Endodermal cell (in vitro differentiated cells): ENCODE measurements at regions not wholly inside any gene's neighbourhood (a gene's known extent, or its start where the extent isn't known, plus 50 kb on each side); places are given as distances from the start of the nearest gene placed in this dataset.
A peak's percentile ranks its signal among the peaks of the same experiment; 100 is the strongest.

Source experiments
- DNase-seq: peaks from one replicate; pipeline ENCODE4 v3.0.0-alpha.2; 2017
- H3K27ac ChIP-seq: 2 replicates; pipeline ENCODE4 v1.5.1; 2013; ENCODE audit warnings: mild to moderate bottlenecking, low read depth, low read length, moderate library complexity
- H3K27me3 ChIP-seq: 2 replicates; pipeline ENCODE4 v1.6.1; 2013; ENCODE audit warnings: mild to moderate bottlenecking, low read length, moderate library complexity; ENCODE audit not compliant: insufficient read depth, control insufficient read depth, poor library complexity, severe bottlenecking
- H3K36me3 ChIP-seq: 2 replicates; pipeline ENCODE4 v1.7.0; 2013; ENCODE audit warnings: mild to moderate bottlenecking, low read length, moderate library complexity; ENCODE audit not compliant: control insufficient read depth, insufficient read depth
- H3K4me1 ChIP-seq: one replicate; pipeline ENCODE4 v1.7.0; 2013; ENCODE audit warnings: low read length; ENCODE audit not compliant: control insufficient read depth, insufficient read depth
- H3K4me3 ChIP-seq: 2 replicates; pipeline ENCODE4 v1.5.1; 2013; ENCODE audit warnings: mild to moderate bottlenecking, low read length, moderate library complexity
- H3K9ac ChIP-seq: 2 replicates; pipeline ENCODE4 v1.6.1; 2013; ENCODE audit warnings: mild to moderate bottlenecking, low read length, moderate library complexity; ENCODE audit not compliant: poor library complexity, severe bottlenecking; ENCODE audit errors: extremely low read depth
- H3K9me3 ChIP-seq: 2 replicates; pipeline ENCODE4 v1.6.1; 2013; ENCODE audit warnings: mild to moderate bottlenecking, low read length, moderate library complexity; ENCODE audit not compliant: control insufficient read depth
- H3K27ac Mint-ChIP-seq: 2 replicates; pipeline ENCODE4 v1.8.0; 2020; ENCODE audit warnings: mixed read lengths
- H3K27me3 Mint-ChIP-seq: 2 replicates; pipeline ENCODE4 v1.8.0; 2021; ENCODE audit warnings: mild to moderate bottlenecking, mixed read lengths; ENCODE audit not compliant: insufficient read depth
- H3K36me3 Mint-ChIP-seq: 2 replicates; pipeline ENCODE4 v1.8.0; 2020; ENCODE audit warnings: low read depth, mixed read lengths
- H3K4me1 Mint-ChIP-seq: 2 replicates; pipeline ENCODE4 v1.8.0; 2020; ENCODE audit warnings: mixed read lengths
- H3K4me3 Mint-ChIP-seq: 2 replicates; pipeline ENCODE4 v1.8.0; 2020; ENCODE audit warnings: mild to moderate bottlenecking, moderate library complexity, mixed read lengths
- H3K9me3 Mint-ChIP-seq: 2 replicates; pipeline ENCODE4 v1.8.0; 2020; ENCODE audit warnings: mild to moderate bottlenecking, mixed read lengths
- WGBS, 2 experiments: methylation state at CpG; one replicate each; pipeline versions ENCODE4 v1.1.5 to v1.1.7; 2013; ENCODE audit warnings: missing lambda C conversion rate in 2 of 2, mixed read lengths in 1 of 2; ENCODE audit not compliant: insufficient coverage in 1 of 2, insufficient read length in 1 of 2; 5-methylcytosine and 5-hydroxymethylcytosine counted together
- TF ChIP-seq, protein P1 (sequence below): fragments of 200-600 bp; sonication (generic); conservative IDR thresholded peaks from 2 replicates; pipeline ENCODE4 v1.5.0; 2021; ENCODE audit warnings: antibody characterized with exemption, mild to moderate bottlenecking

- Mint-ChIP-seq H3K27me3 (peaks cover 6% of the 10 kb centered on the region), H3K36me3 (peaks cover 2% of the 10 kb centered on the region), H3K4me3 (no peak overlapping the region), H3K4me1 (peaks cover 13% of the 10 kb centered on the region), H3K27ac (no peak overlapping the region), H3K9me3 (no peaks in the 10 kb centered on the region)
- Histone ChIP-seq H3K9me3 (no peaks in the 10 kb centered on the region), H3K4me1 (no peaks in the 10 kb centered on the region), H3K27ac (no peak overlapping the region), H3K9ac (no peak overlapping the region), H3K4me3 (no peak overlapping the region), H3K36me3 (no peaks in the 10 kb centered on the region), H3K27me3 (no peaks in the 10 kb centered on the region)
- 82 to 94% methylated on average over 2 to 3 of the region's 3 CpGs for WGBS, 2 experiments
- TF ChIP-seq, protein P1, sequence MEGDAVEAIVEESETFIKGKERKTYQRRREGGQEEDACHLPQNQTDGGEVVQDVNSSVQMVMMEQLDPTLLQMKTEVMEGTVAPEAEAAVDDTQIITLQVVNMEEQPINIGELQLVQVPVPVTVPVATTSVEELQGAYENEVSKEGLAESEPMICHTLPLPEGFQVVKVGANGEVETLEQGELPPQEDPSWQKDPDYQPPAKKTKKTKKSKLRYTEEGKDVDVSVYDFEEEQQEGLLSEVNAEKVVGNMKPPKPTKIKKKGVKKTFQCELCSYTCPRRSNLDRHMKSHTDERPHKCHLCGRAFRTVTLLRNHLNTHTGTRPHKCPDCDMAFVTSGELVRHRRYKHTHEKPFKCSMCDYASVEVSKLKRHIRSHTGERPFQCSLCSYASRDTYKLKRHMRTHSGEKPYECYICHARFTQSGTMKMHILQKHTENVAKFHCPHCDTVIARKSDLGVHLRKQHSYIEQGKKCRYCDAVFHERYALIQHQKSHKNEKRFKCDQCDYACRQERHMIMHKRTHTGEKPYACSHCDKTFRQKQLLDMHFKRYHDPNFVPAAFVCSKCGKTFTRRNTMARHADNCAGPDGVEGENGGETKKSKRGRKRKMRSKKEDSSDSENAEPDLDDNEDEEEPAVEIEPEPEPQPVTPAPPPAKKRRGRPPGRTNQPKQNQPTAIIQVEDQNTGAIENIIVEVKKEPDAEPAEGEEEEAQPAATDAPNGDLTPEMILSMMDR = no peak
- peak; percentile 80 for DNase-seq
Observed at GRCh38 chr7:25759748-25760147, 392.2 kb upstream of the NFE2L3 start.

GRCh38 chr7:25762511-25763462 is 389.2 kb upstream of the NFE2L3 start:
- 94 to 100% methylated on average over 9 to 12 of the region's 12 CpGs for WGBS, 2 experiments
- Mint-ChIP-seq H3K9me3 (no peaks in the 10 kb centered on the region), H3K27me3 (peaks cover 10% of the 10 kb centered on the region)

DNA sequence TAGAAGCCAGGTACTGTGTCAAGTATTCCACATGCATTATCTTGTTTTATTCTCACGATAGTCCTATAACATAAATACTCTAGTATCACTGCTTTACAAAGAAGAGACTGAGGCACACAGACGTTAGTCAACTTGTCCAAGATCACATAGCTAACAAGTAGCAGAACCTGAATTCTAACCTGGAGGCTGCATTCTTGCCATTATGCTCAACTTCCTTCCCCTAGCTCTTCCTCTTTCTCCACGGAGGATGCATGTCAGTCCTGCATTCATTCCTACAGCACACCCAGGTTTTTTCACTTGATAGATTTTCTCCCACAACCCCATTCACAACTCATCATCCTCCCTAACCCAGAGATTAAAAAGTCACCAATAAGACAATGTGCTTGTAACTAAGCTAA is 388.5 kb upstream of the NFE2L3 start:
- Mint-ChIP-seq H3K27ac (no peak overlapping the region), H3K36me3 (peaks cover 2% of the 10 kb centered on the region), H3K9me3 (no peaks in the 10 kb centered on the region), H3K27me3 (peaks cover 10% of the 10 kb centered on the region), H3K4me3 (no peak overlapping the region), H3K4me1 (peaks cover 13% of the 10 kb centered on the region)
- Histone ChIP-seq H3K4me3 (no peak overlapping the region), H3K27me3 (no peaks in the 10 kb centered on the region), H3K9ac (no peak overlapping the region), H3K36me3 (no peaks in the 10 kb centered on the region), H3K27ac (no peak overlapping the region), H3K4me1 (no peaks in the 10 kb centered on the region), H3K9me3 (no peaks in the 10 kb centered on the region)
- TF ChIP-seq, protein P1 = no peak
- WGBS, 2 experiments = 80 to 91% methylated on average over 3 of the region's 3 CpGs
- no peak for DNase-seq

More at GRCh38 chr7:25762511-25763462, 389.2 kb upstream of the NFE2L3 start:
- Histone ChIP-seq H3K27ac (no peak overlapping the region), H3K4me3 (no peak overlapping the region), H3K9me3 (no peaks in the 10 kb centered on the region), H3K36me3 (no peaks in the 10 kb centered on the region), H3K9ac (no peak overlapping the region), H3K4me1 (no peaks in the 10 kb centered on the region), H3K27me3 (no peaks in the 10 kb centered on the region)
- H3K4me1 Mint-ChIP-seq = peaks cover 13% of the 10 kb centered on the region
- DNase-seq = no peak
- no peak overlapping the region for H3K27ac Mint-ChIP-seq
- H3K36me3 Mint-ChIP-seq = peaks cover 2% of the 10 kb centered on the region
- TF ChIP-seq, protein P1 = no peak
- no peak overlapping the region for H3K4me3 Mint-ChIP-seq
